Ishikawa (cell line): ENCODE measurements at regions not wholly inside any gene's neighbourhood (a gene's known extent, or its start where the extent isn't known, plus 50 kb on each side); places are given as distances from the start of the nearest gene placed in this dataset.

Experiments used
- CEBPB ChIP-seq: IDR thresholded peaks from 2 replicates; pipeline ENCODE4 v1.6.1; 2012
- CREB1 ChIP-seq: IDR thresholded peaks from 2 replicates; pipeline ENCODE4 v1.6.1; 2012; ENCODE audit warnings: low read depth
- EGR1 ChIP-seq: IDR thresholded peaks from 2 replicates; pipeline ENCODE4 v1.6.1; 2012
- EP300 ChIP-seq: IDR thresholded peaks from 2 replicates; pipeline ENCODE4 v1.6.1; 2012; ENCODE audit warnings: borderline replicate concordance
- FOXM1 ChIP-seq: IDR thresholded peaks from 2 replicates; pipeline ENCODE4 v1.6.1; 2012; ENCODE audit warnings: low read depth, borderline replicate concordance
- MAX ChIP-seq: IDR thresholded peaks from 2 replicates; pipeline ENCODE4 v1.6.1; 2012
- NFIC ChIP-seq: IDR thresholded peaks from 2 replicates; pipeline ENCODE4 v1.6.1; 2012
- RAD21 ChIP-seq: IDR thresholded peaks from 2 replicates; pipeline ENCODE4 v1.6.1; 2012; ENCODE audit warnings: low read depth
- REST ChIP-seq: IDR thresholded peaks from 2 replicates; pipeline ENCODE4 v1.6.1; 2012; ENCODE audit warnings: low read depth, mild to moderate bottlenecking
- TAF1 ChIP-seq: IDR thresholded peaks from 2 replicates; pipeline ENCODE4 v1.6.1; 2012; ENCODE audit warnings: low read depth, mild to moderate bottlenecking
- TCF12 ChIP-seq: IDR thresholded peaks from 2 replicates; pipeline ENCODE4 v1.6.1; 2012; ENCODE audit warnings: low read depth
- TEAD4 ChIP-seq: IDR thresholded peaks from 2 replicates; pipeline ENCODE4 v1.6.1; 2012
- USF1 ChIP-seq: IDR thresholded peaks from 2 replicates; pipeline ENCODE4 v1.6.1; 2012
- YY1 ChIP-seq: IDR thresholded peaks from 2 replicates; pipeline ENCODE4 v1.6.1; 2012; ENCODE audit warnings: low read depth
- ZBTB7A ChIP-seq: IDR thresholded peaks from 2 replicates; pipeline ENCODE4 v1.6.1; 2012; ENCODE audit warnings: low read depth

GRCh38 chr1:221897321-221897721, 155.4 kb upstream of the DUSP10 start:
- TF ChIP-seq CEBPB, result no peak

- no peak for TF ChIP-seq YY1
Observed at GRCh38 chr1:221892301-221892830, 150.5 kb upstream of the DUSP10 start.

- TF ChIP-seq CEBPB, result no peak
- no peak for TF ChIP-seq TCF12
- no peak for TF ChIP-seq FOXM1
- TF ChIP-seq TAF1, result no peak
- no peak for TF ChIP-seq REST
- no peak for TF ChIP-seq ZBTB7A
- no peak for TF ChIP-seq EP300
- no peak for TF ChIP-seq TEAD4
- no peak for TF ChIP-seq RAD21
- no peak for TF ChIP-seq YY1
Observed at GRCh38 chr1:221891708-221892107, 149.8 kb upstream of the DUSP10 start.

GRCh38 chr1:221888801-221889200, 146.9 kb upstream of the DUSP10 start:
- no peak for TF ChIP-seq RAD21
- TF ChIP-seq CREB1, result no peak
- TF ChIP-seq YY1, result no peak
- TF ChIP-seq MAX, result no peak
- no peak for TF ChIP-seq CEBPB
- TF ChIP-seq NFIC, result no peak

- no peak for TF ChIP-seq EP300
- TF ChIP-seq TEAD4, result no peak
- no peak for TF ChIP-seq TAF1
- no peak for TF ChIP-seq EGR1
- TF ChIP-seq CEBPB, result no peak
- no peak for TF ChIP-seq ZBTB7A
- no peak for TF ChIP-seq RAD21
- TF ChIP-seq YY1, result no peak
- TF ChIP-seq CREB1, result no peak
- TF ChIP-seq MAX, result no peak
- no peak for TF ChIP-seq FOXM1
- TF ChIP-seq REST, result no peak
- TF ChIP-seq TCF12, result no peak
- TF ChIP-seq NFIC, result no peak
- TF ChIP-seq USF1, result no peak
Observed at GRCh38 chr1:221888218-221888617, 146.3 kb upstream of the DUSP10 start.

GRCh38 chr1:221887758-221888157, 145.9 kb upstream of the DUSP10 start:
- TF ChIP-seq EP300 (no peak), YY1 (no peak), FOXM1 (no peak), TAF1 (no peak), NFIC (no peak), REST (no peak), MAX (no peak), TCF12 (no peak), EGR1 (no peak), CREB1 (no peak), USF1 (no peak), ZBTB7A (no peak), CEBPB (no peak), RAD21 (no peak), TEAD4 (no peak)
